Stimulated activated CD4-positive, alpha-beta T cell treated with anti-CD3 and anti-CD28 coated beads, Interleukin-15, amount 100 ng/mL, for 24 hours (primary cell): ENCODE measurements at regions not wholly inside any gene's neighbourhood (a gene's known extent, or its start where the extent isn't known, plus 50 kb on each side); places are given as distances from the start of the nearest gene placed in this dataset.
A peak's percentile ranks its signal among the peaks of the same experiment; 100 is the strongest.
"Not testable (repeated sequence)": the region's sequence is repeated elsewhere in the genome, so short reads cannot be mapped to it uniquely, and the experiment has no call there.

Source experiments
- DNase-seq: peaks from one replicate; pipeline ENCODE4 v3.0.0-alpha.2; 2020

- DNase-seq: not testable (repeated sequence)
These were observed 57.3 kb upstream of the HS3ST3A1 start for GRCh38 chr17:13659051-13659450.

- DNase-seq: no peak
These were observed 64.3 kb upstream of the HS3ST3A1 start for GRCh38 chr17:13665872-13666635.

- DNase-seq: no peak
These were observed 69.6 kb upstream of the HS3ST3A1 start for GRCh38 chr17:13671341-13671740.

- DNase-seq: peak; percentile 41
These were observed 70.0 kb upstream of the HS3ST3A1 start for GRCh38 chr17:13671771-13672170.

- DNase-seq: no peak
These were observed 76.6 kb upstream of the HS3ST3A1 start for GRCh38 chr17:13678361-13678760.

GRCh38 chr17:13678841-13679240 lies 77.1 kb upstream of the HS3ST3A1 start:
- DNase-seq: no peak

- no peak for DNase-seq
These were observed 87.0 kb upstream of the HS3ST3A1 start for GRCh38 chr17:13688716-13689115.

GRCh38 chr17:13690806-13691205 lies 89.1 kb upstream of the HS3ST3A1 start:
- DNase-seq: no peak

GRCh38 chr17:13694934-13695333 lies 93.2 kb upstream of the HS3ST3A1 start:
- DNase-seq: no peak

- DNase-seq: no peak
These were observed 97.1 kb upstream of the HS3ST3A1 start for GRCh38 chr17:13698832-13699231.

- DNase-seq: no peak
These were observed 97.5 kb upstream of the HS3ST3A1 start for GRCh38 chr17:13699261-13699660.

GRCh38 chr17:13702266-13702665 lies 100.5 kb upstream of the HS3ST3A1 start:
- no peak for DNase-seq

- no peak for DNase-seq
These were observed 102.6 kb upstream of the HS3ST3A1 start for GRCh38 chr17:13704333-13704732.

- no peak for DNase-seq
These were observed 103.5 kb upstream of the HS3ST3A1 start for GRCh38 chr17:13705221-13705620.

GRCh38 chr17:13721705-13722104 lies 120.0 kb upstream of the HS3ST3A1 start:
- DNase-seq: no peak

- DNase-seq: no peak
These were observed 123.7 kb upstream of the HS3ST3A1 start for GRCh38 chr17:13725288-13725990.

GRCh38 chr17:13727441-13728171 lies 125.9 kb upstream of the HS3ST3A1 start:
- no peak for DNase-seq

GRCh38 chr17:13728781-13729180 lies 127.1 kb upstream of the HS3ST3A1 start:
- no peak for DNase-seq

- DNase-seq: no peak
These were observed 127.9 kb upstream of the HS3ST3A1 start for GRCh38 chr17:13729466-13730134.

- DNase-seq: no peak
These were observed 133.2 kb upstream of the HS3ST3A1 start for GRCh38 chr17:13734880-13735279.

GRCh38 chr17:13735444-13735843 lies 133.7 kb upstream of the HS3ST3A1 start:
- no peak for DNase-seq

GRCh38 chr17:13735861-13736260 lies 134.1 kb upstream of the HS3ST3A1 start:
- DNase-seq: no peak

GRCh38 chr17:13736916-13737315 lies 135.2 kb upstream of the HS3ST3A1 start:
- DNase-seq: no peak
